Loucy (cell line): ENCODE measurements at regions not wholly inside any gene's neighbourhood (a gene's known extent, or its start where the extent isn't known, plus 50 kb on each side); places are given as distances from the start of the nearest gene placed in this dataset.

Source experiments
- H2AFZ ChIP-seq: fragments of 200-600 bp; sonication (generic); 2 replicates; pipeline ENCODE4 v1.6.0; 2016; ENCODE audit warnings: antibody characterized with exemption, mild to moderate bottlenecking, low read length, moderate library complexity
- H3F3A ChIP-seq: fragments of 200-600 bp; 2 replicates; pipeline ENCODE4 v1.6.0; 2016; ENCODE audit warnings: antibody characterized with exemption, low read depth, mild to moderate bottlenecking
- H3K27me3 ChIP-seq: fragments of 200-600 bp; sonication (generic); 2 replicates; pipeline ENCODE4 v1.6.1; 2014; ENCODE audit warnings: low read length, mild to moderate bottlenecking; ENCODE audit not compliant: insufficient read depth, poor library complexity, severe bottlenecking
- H3K36me3 ChIP-seq: fragments of 200-600 bp; sonication (generic); 2 replicates; pipeline ENCODE4 v1.6.1; 2016; ENCODE audit warnings: low read length; ENCODE audit not compliant: insufficient read depth
- H3K4me1 ChIP-seq: fragments of 200-600 bp; sonication (generic); 2 replicates; pipeline ENCODE4 v1.5.1; 2014; ENCODE audit warnings: low read length, mild to moderate bottlenecking; ENCODE audit not compliant: insufficient read depth, poor library complexity, severe bottlenecking
- H3K4me2 ChIP-seq: fragments of 200-600 bp; sonication (generic); 2 replicates; pipeline ENCODE4 v1.6.0; 2014; ENCODE audit warnings: antibody characterized with exemption, low read length, low read depth, mild to moderate bottlenecking; ENCODE audit not compliant: poor library complexity, severe bottlenecking
- H3K4me3 ChIP-seq: fragments of 200-600 bp; sonication (generic); 2 replicates; pipeline ENCODE4 v1.5.1; 2014; ENCODE audit warnings: low read length, mild to moderate bottlenecking, mixed read lengths; ENCODE audit not compliant: poor library complexity, severe bottlenecking
- H3K79me2 ChIP-seq: fragments of 200-600 bp; sonication (generic); 2 replicates; pipeline ENCODE4 v1.6.1; 2014; ENCODE audit warnings: low read length; ENCODE audit not compliant: insufficient read depth
- H3K9ac ChIP-seq: fragments of 200-600 bp; sonication (generic); 2 replicates; pipeline ENCODE4 v1.6.0; 2014; ENCODE audit warnings: mild to moderate bottlenecking, low read depth, low read length, moderate library complexity; ENCODE audit not compliant: poor library complexity, severe bottlenecking
- H3K9me2 ChIP-seq: fragments of 200-600 bp; sonication (generic); replicated peaks from 2 replicates; pipeline ENCODE4 v1.6.1; 2016; ENCODE audit warnings: low read depth, low read length, mixed read lengths
- H3K9me3 ChIP-seq: fragments of 200-600 bp; sonication (generic); 2 replicates; pipeline ENCODE4 v1.6.1; 2014; ENCODE audit warnings: mild to moderate bottlenecking, antibody characterized with exemption, low read length, low read depth; ENCODE audit not compliant: insufficient read depth
- H4K20me1 ChIP-seq: fragments of 200-600 bp; sonication (generic); 2 replicates; pipeline ENCODE4 v1.6.0; 2014; ENCODE audit warnings: antibody characterized with exemption, low read length, mild to moderate bottlenecking; ENCODE audit not compliant: insufficient read depth, poor library complexity, severe bottlenecking
- CTCF ChIP-seq: fragments of 200-600 bp; sonication (generic); conservative IDR thresholded peaks from 2 replicates; pipeline ENCODE4 v1.5.1; 2014; ENCODE audit warnings: mild to moderate bottlenecking, antibody characterized with exemption, low read length
- EZH2phosphoT487 ChIP-seq: fragments of 200-600 bp; IDR thresholded peaks from 2 replicates; pipeline ENCODE4 v1.6.1; 2018; ENCODE audit warnings: antibody characterized with exemption, mild to moderate bottlenecking, moderate library complexity, borderline replicate concordance

- Histone ChIP-seq H3K9me3 (no peaks in the 10 kb centered on the region; the same call in 1 of the 2 replicates), H4K20me1 (no peaks in the 10 kb centered on the region), H3F3A (no peaks in the 10 kb centered on the region), H3K9ac (no peak overlapping the region), H3K27me3 (no peaks in the 10 kb centered on the region), H3K79me2 (no peaks in the 10 kb centered on the region), H2AFZ (no peak overlapping the region), H3K4me1 (no peaks in the 10 kb centered on the region), H3K9me2 (no peaks in the 10 kb centered on the region), H3K36me3 (no peaks in the 10 kb centered on the region), H3K4me3 (no peak overlapping the region), H3K4me2 (no peak overlapping the region)
- TF ChIP-seq CTCF (no peak), EZH2phosphoT487 (no peak)
These were observed 307.8 kb upstream of the TPM1 start for GRCh38 chr15:62734706-62735105.

- TF ChIP-seq CTCF (no peak), EZH2phosphoT487 (no peak)
These were observed 305.8 kb upstream of the TPM1 start for GRCh38 chr15:62736756-62737155.

GRCh38 chr15:62737551-62737950, 305.0 kb upstream of the TPM1 start:
- no peak overlapping the region for H3K4me2 ChIP-seq
- no peak overlapping the region for H2AFZ ChIP-seq
- TF ChIP-seq CTCF (no peak), EZH2phosphoT487 (no peak)
- peaks cover 4% of the 10 kb centered on the region for H3K4me1 ChIP-seq
- no peaks in the 10 kb centered on the region for H3K9me3 ChIP-seq
- H3K36me3 ChIP-seq = no peaks in the 10 kb centered on the region
- H3K9me2 ChIP-seq = no peaks in the 10 kb centered on the region
- H3K27me3 ChIP-seq = no peaks in the 10 kb centered on the region
- no peak overlapping the region for H3K9ac ChIP-seq
- no peaks in the 10 kb centered on the region for H3F3A ChIP-seq
- H3K79me2 ChIP-seq = no peaks in the 10 kb centered on the region
- no peaks in the 10 kb centered on the region for H4K20me1 ChIP-seq
- no peak overlapping the region for H3K4me3 ChIP-seq

More at GRCh38 chr15:62736756-62737155, 305.8 kb upstream of the TPM1 start:
- no peaks in the 10 kb centered on the region for H3K79me2 ChIP-seq
- H3F3A ChIP-seq = no peaks in the 10 kb centered on the region
- H3K9me2 ChIP-seq = no peaks in the 10 kb centered on the region
- H3K4me3 ChIP-seq = no peak overlapping the region
- no peaks in the 10 kb centered on the region for H3K27me3 ChIP-seq
- no peak overlapping the region for H2AFZ ChIP-seq
- H3K36me3 ChIP-seq = no peaks in the 10 kb centered on the region
- H3K9me3 ChIP-seq = no peaks in the 10 kb centered on the region
- no peaks in the 10 kb centered on the region for H4K20me1 ChIP-seq
- no peaks in the 10 kb centered on the region for H3K4me1 ChIP-seq
- H3K9ac ChIP-seq = no peak overlapping the region
- H3K4me2 ChIP-seq = no peak overlapping the region
